HG02610 (cell line): ENCODE measurements at regions not wholly inside any gene's neighbourhood (a gene's known extent, or its start where the extent isn't known, plus 50 kb on each side); places are given as distances from the start of the nearest gene placed in this dataset.
"Not testable (repeated sequence)": the region's sequence is repeated elsewhere in the genome, so short reads cannot be mapped to it uniquely, and the experiment has no call there.

Experiments used
- ATAC-seq: cut with Tn5 transposase; IDR thresholded peaks from one replicate; pipeline ENCODE4 v1.9.1; 2021; ENCODE audit warnings: mild to moderate bottlenecking, moderate library complexity; ENCODE audit not compliant: unreplicated experiment

GRCh38 chr19:37303591-37304171 lies 67.2 kb upstream of the ZNF527 start:
- ATAC-seq = no peak

- no peak for ATAC-seq
Observed at GRCh38 chr19:37304190-37304883, 66.6 kb upstream of the ZNF527 start.

- no peak for ATAC-seq
Observed at GRCh38 chr19:37304884-37305255, 66.0 kb upstream of the ZNF527 start.

GRCh38 chr19:37306383-37306963 lies 64.4 kb upstream of the ZNF527 start:
- no peak for ATAC-seq

- no peak for ATAC-seq
Observed at GRCh38 chr19:37309834-37310575, 60.9 kb upstream of the ZNF527 start.

GRCh38 chr19:37312531-37313334 lies 58.2 kb upstream of the ZNF527 start:
- not testable (repeated sequence) for ATAC-seq

GRCh38 chr19:37313335-37313627 lies 57.6 kb upstream of the ZNF527 start:
- no peak for ATAC-seq

GRCh38 chr19:37317403-37318209 lies 53.3 kb upstream of the ZNF527 start:
- ATAC-seq = peak; percentile 98

GRCh38 chr19:37320988-37321387 lies 49.9 kb upstream of the ZNF527 start:
- ATAC-seq = not testable (repeated sequence)
